ENCODE measurements at regions not wholly inside any gene's neighbourhood (a gene's known extent, or its start where the extent isn't known, plus 50 kb on each side); places are given as distances from the start of the nearest gene placed in this dataset.
A peak's percentile ranks its signal among the peaks of the same experiment; 100 is the strongest.

GRCh38 chr6:105781915-105782314 is 304.2 kb upstream of the PRDM1 start:
- Histone ChIP-seq H3K36me3 (ENCODE audit: control insufficient read depth in 2 of 2, insufficient read depth in 1 of 2, low read length in 2 of 2) (no peaks in the 10 kb centered on the region), H3K27ac (ENCODE audit: extremely low read depth, low read depth, low read length) (no peak overlapping the region), H3K4me3 (ENCODE audit: low read depth, low read length) (no peak overlapping the region), H3K4me1 (ENCODE audit: control insufficient read depth, insufficient read depth, low read length) (no peaks in the 10 kb centered on the region), H3K9me3 (ENCODE audit: control insufficient read depth, insufficient read depth, low read depth, low read length) (no peaks in the 10 kb centered on the region)
- POLR2A ChIA-PET = no interaction called here
- CTCF ChIA-PET = interaction anchor here (0.7 kb wide), 1 partner anchor 201 kb away, joined by 3 read pairs; no protein-coding TSS in a partner anchor
- TF ChIP-seq RBAK (tag by site-specific recombination; IDR thresholded peaks at IDR 0.05) (no peak), ZNF138 (tag by site-specific recombination; IDR thresholded peaks at IDR 0.05; ENCODE audit: borderline replicate concordance) (no peak), ZNF169 (tag by site-specific recombination; IDR thresholded peaks at IDR 0.05) (no peak), ZNF558 (tag by site-specific recombination; IDR thresholded peaks at IDR 0.05) (no peak), HOXA7 (CRISPR knock-in tag; IDR thresholded peaks at IDR 0.05; ENCODE audit: borderline replicate concordance) (no peak), OVOL3 (tag by site-specific recombination; IDR thresholded peaks at IDR 0.05) (no peak)
- TF ChIP-seq, protein P1, sequence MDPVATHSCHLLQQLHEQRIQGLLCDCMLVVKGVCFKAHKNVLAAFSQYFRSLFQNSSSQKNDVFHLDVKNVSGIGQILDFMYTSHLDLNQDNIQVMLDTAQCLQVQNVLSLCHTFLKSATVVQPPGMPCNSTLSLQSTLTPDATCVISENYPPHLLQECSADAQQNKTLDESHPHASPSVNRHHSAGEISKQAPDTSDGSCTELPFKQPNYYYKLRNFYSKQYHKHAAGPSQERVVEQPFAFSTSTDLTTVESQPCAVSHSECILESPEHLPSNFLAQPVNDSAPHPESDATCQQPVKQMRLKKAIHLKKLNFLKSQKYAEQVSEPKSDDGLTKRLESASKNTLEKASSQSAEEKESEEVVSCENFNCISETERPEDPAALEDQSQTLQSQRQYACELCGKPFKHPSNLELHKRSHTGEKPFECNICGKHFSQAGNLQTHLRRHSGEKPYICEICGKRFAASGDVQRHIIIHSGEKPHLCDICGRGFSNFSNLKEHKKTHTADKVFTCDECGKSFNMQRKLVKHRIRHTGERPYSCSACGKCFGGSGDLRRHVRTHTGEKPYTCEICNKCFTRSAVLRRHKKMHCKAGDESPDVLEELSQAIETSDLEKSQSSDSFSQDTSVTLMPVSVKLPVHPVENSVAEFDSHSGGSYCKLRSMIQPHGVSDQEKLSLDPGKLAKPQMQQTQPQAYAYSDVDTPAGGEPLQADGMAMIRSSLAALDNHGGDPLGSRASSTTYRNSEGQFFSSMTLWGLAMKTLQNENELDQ (tag by site-specific recombination; IDR thresholded peaks at IDR 0.05; ENCODE audit: low read depth) = no peak

- CTCF ChIA-PET = interaction anchor here (0.7 kb wide), 1 partner anchor 10 kb away, joined by 3 read pairs; no protein-coding TSS in a partner anchor
- H3K36me3 ChIP-seq (ENCODE audit: control insufficient read depth in 2 of 2, insufficient read depth in 1 of 2, low read length in 2 of 2) = no peaks in the 10 kb centered on the region
- no peaks in the 10 kb centered on the region for H3K4me1 ChIP-seq (ENCODE audit: control insufficient read depth, insufficient read depth, low read length)
- POLR2A ChIA-PET = no interaction called here
- no peaks in the 10 kb centered on the region for H3K9me3 ChIP-seq (ENCODE audit: control insufficient read depth, insufficient read depth, low read depth, low read length)
- TF ChIP-seq, protein P2, sequence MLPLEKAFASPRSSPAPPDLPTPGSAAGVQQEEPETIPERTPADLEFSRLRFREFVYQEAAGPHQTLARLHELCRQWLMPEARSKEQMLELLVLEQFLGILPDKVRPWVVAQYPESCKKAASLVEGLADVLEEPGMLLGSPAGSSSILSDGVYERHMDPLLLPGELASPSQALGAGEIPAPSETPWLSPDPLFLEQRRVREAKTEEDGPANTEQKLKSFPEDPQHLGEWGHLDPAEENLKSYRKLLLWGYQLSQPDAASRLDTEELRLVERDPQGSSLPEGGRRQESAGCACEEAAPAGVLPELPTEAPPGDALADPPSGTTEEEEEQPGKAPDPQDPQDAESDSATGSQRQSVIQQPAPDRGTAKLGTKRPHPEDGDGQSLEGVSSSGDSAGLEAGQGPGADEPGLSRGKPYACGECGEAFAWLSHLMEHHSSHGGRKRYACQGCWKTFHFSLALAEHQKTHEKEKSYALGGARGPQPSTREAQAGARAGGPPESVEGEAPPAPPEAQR (tag by site-specific recombination; IDR thresholded peaks at IDR 0.05) = no peak
- TF ChIP-seq ZFHX2 (tag by site-specific recombination; conservative IDR thresholded peaks at IDR 0.05) (peak; percentile 46; the same call in 1 of the 2 replicates), ZNF174 (tag by site-specific recombination; IDR thresholded peaks at IDR 0.05) (no peak), ZNF596 (tag by site-specific recombination; IDR thresholded peaks at IDR 0.05) (no peak)
- no peak overlapping the region for H3K4me3 ChIP-seq (ENCODE audit: low read depth, low read length)
- H3K27ac ChIP-seq (ENCODE audit: extremely low read depth, low read depth, low read length) = no peak overlapping the region
These were observed 304.9 kb upstream of the PRDM1 start for GRCh38 chr6:105781248-105781647.

DNA sequence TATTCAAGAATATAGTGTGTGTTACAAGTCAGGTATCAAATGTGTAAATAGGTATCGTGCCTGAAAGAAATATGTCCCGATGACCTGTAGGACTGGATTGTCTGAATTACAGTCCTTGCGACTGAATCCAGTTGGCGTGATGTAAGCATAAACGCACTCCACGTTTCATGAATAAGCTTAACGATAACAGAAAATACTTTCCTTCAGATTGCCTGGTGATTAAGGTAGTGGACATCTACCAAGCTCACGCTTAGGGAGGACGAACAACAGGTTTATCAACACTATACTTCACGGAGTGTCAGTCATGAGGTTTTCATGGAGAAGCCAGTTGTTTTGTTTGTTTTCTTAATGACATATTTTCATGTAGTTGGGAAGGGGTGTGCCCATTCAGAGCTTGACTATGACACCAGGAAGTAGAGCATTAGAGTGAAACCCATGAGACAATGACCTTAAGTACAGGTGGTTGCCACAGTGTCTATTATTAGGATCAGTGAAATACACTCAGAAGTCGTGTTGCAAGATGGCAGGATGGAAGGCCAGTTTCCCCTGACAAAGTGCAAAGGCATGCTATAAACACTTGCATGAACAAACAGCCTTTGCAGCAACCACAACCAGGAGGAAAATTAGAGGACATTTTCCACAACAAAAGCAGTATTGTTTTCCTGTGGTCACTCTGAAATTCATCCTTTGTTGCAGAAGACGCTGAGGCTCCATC is 305.8 kb upstream of the PRDM1 start:
- Histone ChIP-seq H3K36me3 (ENCODE audit: control insufficient read depth in 2 of 2, insufficient read depth in 1 of 2, low read length in 2 of 2) (no peaks in the 10 kb centered on the region), H3K9me3 (ENCODE audit: control insufficient read depth, insufficient read depth, low read depth, low read length) (no peaks in the 10 kb centered on the region; the same call in 1 of the 2 replicates), H3K27ac (ENCODE audit: extremely low read depth, low read depth, low read length) (no peak overlapping the region), H3K4me3 (ENCODE audit: low read depth, low read length) (no peak overlapping the region), H3K4me1 (ENCODE audit: control insufficient read depth, insufficient read depth, low read length) (no peaks in the 10 kb centered on the region)
- ChIA-PET CTCF (interaction anchor here (0.5 to 1.5 kb wide), 4 partner anchors 9 to 124 kb away, joined by 3 to 4 read pairs (median 3); no protein-coding TSS in a partner anchor), POLR2A (no interaction called here)
- TF ChIP-seq ZNF658 (tag by site-specific recombination; IDR thresholded peaks at IDR 0.05) = no peak
- no peak for TF ChIP-seq HOXD13 (CRISPR knock-in tag; IDR thresholded peaks at IDR 0.05; ENCODE audit: borderline replicate concordance)
- no peak for TF ChIP-seq ZNF747 (tag by site-specific recombination; IDR thresholded peaks at IDR 0.05)
- no peak for TF ChIP-seq ZNF394 (tag by site-specific recombination; IDR thresholded peaks at IDR 0.05; ENCODE audit: borderline replicate concordance)
- TF ChIP-seq ZNF530 (tag by site-specific recombination; IDR thresholded peaks at IDR 0.05; ENCODE audit: low read depth) = no peak
- TF ChIP-seq ZBTB8A (tag by site-specific recombination; IDR thresholded peaks at IDR 0.05) = no peak
- no peak for TF ChIP-seq ZNF433 (tag by site-specific recombination; IDR thresholded peaks at IDR 0.05; ENCODE audit: low read depth)
- no peak for TF ChIP-seq ZNF335 (tag by site-specific recombination; conservative IDR thresholded peaks at IDR 0.05)
- TF ChIP-seq ZNF510 (tag by site-specific recombination; IDR thresholded peaks at IDR 0.05; ENCODE audit: insufficient replicate concordance) = no peak
- TF ChIP-seq ZNF132 (tag by site-specific recombination; IDR thresholded peaks at IDR 0.05; ENCODE audit: borderline replicate concordance) = no peak
- TF ChIP-seq ZBTB26 (tag by site-specific recombination; optimal IDR thresholded peaks at IDR 0.05) = no peak
- TF ChIP-seq KLF10 (tag by site-specific recombination; IDR thresholded peaks at IDR 0.05) = no peak
- no peak for TF ChIP-seq ZFP41 (tag by site-specific recombination; IDR thresholded peaks at IDR 0.05; ENCODE audit: borderline replicate concordance)
- TF ChIP-seq, protein P3, sequence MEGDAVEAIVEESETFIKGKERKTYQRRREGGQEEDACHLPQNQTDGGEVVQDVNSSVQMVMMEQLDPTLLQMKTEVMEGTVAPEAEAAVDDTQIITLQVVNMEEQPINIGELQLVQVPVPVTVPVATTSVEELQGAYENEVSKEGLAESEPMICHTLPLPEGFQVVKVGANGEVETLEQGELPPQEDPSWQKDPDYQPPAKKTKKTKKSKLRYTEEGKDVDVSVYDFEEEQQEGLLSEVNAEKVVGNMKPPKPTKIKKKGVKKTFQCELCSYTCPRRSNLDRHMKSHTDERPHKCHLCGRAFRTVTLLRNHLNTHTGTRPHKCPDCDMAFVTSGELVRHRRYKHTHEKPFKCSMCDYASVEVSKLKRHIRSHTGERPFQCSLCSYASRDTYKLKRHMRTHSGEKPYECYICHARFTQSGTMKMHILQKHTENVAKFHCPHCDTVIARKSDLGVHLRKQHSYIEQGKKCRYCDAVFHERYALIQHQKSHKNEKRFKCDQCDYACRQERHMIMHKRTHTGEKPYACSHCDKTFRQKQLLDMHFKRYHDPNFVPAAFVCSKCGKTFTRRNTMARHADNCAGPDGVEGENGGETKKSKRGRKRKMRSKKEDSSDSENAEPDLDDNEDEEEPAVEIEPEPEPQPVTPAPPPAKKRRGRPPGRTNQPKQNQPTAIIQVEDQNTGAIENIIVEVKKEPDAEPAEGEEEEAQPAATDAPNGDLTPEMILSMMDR (tag by site-specific recombination; IDR thresholded peaks at IDR 0.05) = no peak
